OCI-LY7 (cell line): ENCODE measurements at regions not wholly inside any gene's neighbourhood (a gene's known extent, or its start where the extent isn't known, plus 50 kb on each side); places are given as distances from the start of the nearest gene placed in this dataset.
"Not testable (repeated sequence)": the region's sequence is repeated elsewhere in the genome, so short reads cannot be mapped to it uniquely, and the experiment has no call there.

Experiments
- BruUV-seq: library from RNA; stranded (reverse); fragments of 400-500 nt; replicated peaks from 2 replicates; lab custom pipeline; 2021; lab: Mats Ljungman, UMichigan
- CTCF ChIA-PET: fragments of 300-600 bp; sonication (Branson Sonifier 250); formaldehyde crosslinking; loops from one replicate; lab custom pipeline; 2022; ENCODE audit warnings: antibody characterized with exemption; ENCODE audit not compliant: unreplicated experiment; lab: Charles Lee
- POLR2A ChIA-PET: fragments of 300-600 bp; sonication (Branson Sonifier 250); formaldehyde crosslinking; loops from one replicate; lab custom pipeline; 2022; ENCODE audit warnings: antibody characterized with exemption; lab: Charles Lee
- DNase-seq: peaks from one replicate; pipeline ENCODE4 v3.0.0-alpha.2; 2015; ENCODE audit warnings: low spot score
- H2AFZ ChIP-seq: fragments of 200-600 bp; sonication (generic), shearing (Covaris generic); 2 replicates; pipeline ENCODE4 v1.6.1; 2014; ENCODE audit warnings: mild to moderate bottlenecking, antibody characterized with exemption, low read length, moderate library complexity
- H3K27ac ChIP-seq: fragments of 200-600 bp; sonication (generic); 2 replicates; pipeline ENCODE4 v1.5.1; 2014; ENCODE audit warnings: mixed run types, low read depth, mild to moderate bottlenecking, moderate library complexity, low read length, inconsistent platforms; ENCODE audit not compliant: poor library complexity, severe bottlenecking
- H3K36me3 ChIP-seq: fragments of 200-600 bp; sonication (generic); 2 replicates; pipeline ENCODE4 v1.6.1; 2014; ENCODE audit warnings: mild to moderate bottlenecking, antibody characterized with exemption, low read length, moderate library complexity, mixed read lengths; ENCODE audit not compliant: insufficient read depth
- H3K4me1 ChIP-seq: fragments of 200-600 bp; sonication (generic); 2 replicates; pipeline ENCODE4 v1.5.1; 2014; ENCODE audit warnings: mild to moderate bottlenecking, low read length; ENCODE audit not compliant: insufficient read depth, poor library complexity, severe bottlenecking
- H3K4me2 ChIP-seq: fragments of 200-600 bp; sonication (generic); 2 replicates; pipeline ENCODE4 v1.6.1; 2014; ENCODE audit warnings: mild to moderate bottlenecking, low read length
- H3K4me3 ChIP-seq: fragments of 200-600 bp; sonication (generic); 2 replicates; pipeline ENCODE4 v1.5.1; 2014; ENCODE audit warnings: mild to moderate bottlenecking, low read depth, low read length; ENCODE audit not compliant: poor library complexity, severe bottlenecking
- H3K79me2 ChIP-seq: fragments of 200-600 bp; sonication (generic); 2 replicates; pipeline ENCODE4 v1.6.1; 2016; ENCODE audit warnings: low read depth, mild to moderate bottlenecking, low read length, moderate library complexity, mixed read lengths; ENCODE audit not compliant: insufficient read depth
- H3K9me2 ChIP-seq: fragments of 200-600 bp; sonication (generic); 2 replicates; pipeline ENCODE4 v1.6.1; 2016; ENCODE audit warnings: mild to moderate bottlenecking, low read length, mixed read lengths; ENCODE audit not compliant: insufficient read depth
- H3K9me3 ChIP-seq: fragments of 200-600 bp; sonication (generic); 2 replicates; pipeline ENCODE4 v1.6.1; 2014; ENCODE audit warnings: mild to moderate bottlenecking, mixed run types, low read length, mixed read lengths
- H4K20me1 ChIP-seq: fragments of 200-600 bp; sonication (generic); 2 replicates; pipeline ENCODE4 v1.6.1; 2014; ENCODE audit warnings: mild to moderate bottlenecking, antibody characterized with exemption, low read length, moderate library complexity, mixed read lengths; ENCODE audit not compliant: insufficient read depth
- CTCF ChIP-seq: fragments of 200-600 bp; sonication (generic); conservative IDR thresholded peaks from 2 replicates; pipeline ENCODE4 v1.5.1; 2014; ENCODE audit warnings: mild to moderate bottlenecking, antibody characterized with exemption, low read length, moderate library complexity, mixed read lengths
- EZH2phosphoT487 ChIP-seq: fragments of 200-600 bp; sonication (generic); IDR thresholded peaks from 2 replicates; pipeline ENCODE4 v1.6.1; 2018; ENCODE audit warnings: low read depth, borderline replicate concordance, mild to moderate bottlenecking, mixed run types, antibody characterized with exemption, low read length, moderate library complexity, mixed read lengths
- intact Hi-C: fragments of 100-400 bp; cut with micrococcal nuclease; formaldehyde crosslinking; loops from one replicate; pipeline ENCODE4 v1.10.0; 2022; ENCODE audit not compliant: unreplicated experiment

DNA sequence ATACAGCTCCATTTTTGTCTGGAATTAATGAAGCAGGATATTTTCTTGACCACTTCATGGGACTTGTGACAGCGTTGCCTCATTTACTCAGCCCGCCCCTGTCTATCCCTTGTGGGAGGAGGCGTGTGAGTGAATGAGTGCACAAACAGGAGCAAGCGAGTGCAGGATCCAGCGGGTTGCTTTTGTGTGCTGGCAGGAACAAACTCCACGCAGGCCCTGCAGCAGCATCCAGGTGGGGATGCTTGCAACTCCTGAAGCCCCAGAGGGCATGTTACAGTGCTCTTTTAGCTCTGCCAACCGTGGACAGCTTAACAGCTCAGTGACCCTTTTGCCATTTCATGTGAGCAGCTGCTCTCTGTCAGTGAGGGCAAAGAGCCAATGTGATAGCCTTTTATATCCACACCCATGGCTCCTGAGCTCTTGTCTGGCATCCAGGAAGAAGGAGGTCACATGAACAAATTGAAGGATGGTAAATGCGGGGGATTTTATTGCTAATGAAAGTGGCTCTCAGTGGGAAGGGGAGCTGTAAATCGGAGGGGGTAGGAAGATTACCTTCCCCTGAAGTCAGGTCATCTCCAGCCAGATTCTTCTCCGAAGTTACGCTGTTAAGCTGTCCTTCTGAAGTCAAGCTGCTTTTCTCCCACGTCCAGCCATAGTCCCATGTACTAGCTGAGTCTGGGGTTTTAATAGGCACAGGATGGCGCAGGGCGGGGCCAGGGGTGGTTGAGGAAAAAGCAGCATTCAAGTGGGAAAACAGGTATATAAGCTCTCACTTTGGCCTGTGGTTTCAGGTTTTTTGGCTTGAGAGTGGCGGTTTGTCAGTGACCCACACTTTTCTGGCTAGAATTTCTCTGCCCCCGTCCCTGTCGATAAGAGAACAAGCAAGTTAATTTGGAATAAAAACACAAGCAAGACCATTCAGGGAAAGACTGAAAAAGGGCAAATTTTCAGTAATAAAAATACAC is 714.7 kb upstream of the MBL2 start:
- H4K20me1 ChIP-seq: no peaks in the 10 kb centered on the region
- intact Hi-C loops: no loop called here
- H3K27ac ChIP-seq: no peak overlapping the region
- ChIA-PET POLR2A (no interaction called here), CTCF (no interaction called here)
- H3K9me3 ChIP-seq: 0 out of 2 replicates have a peak, but pooled peaks cover 8% of the 10 kb centered on the region
- DNase-seq: no peak
- no peak for TF ChIP-seq EZH2phosphoT487
- no peak for TF ChIP-seq CTCF
- no peaks in the 10 kb centered on the region for H3K36me3 ChIP-seq
- H3K4me2 ChIP-seq: no peak overlapping the region
- H3K9me2 ChIP-seq: no peaks in the 10 kb centered on the region
- no peak overlapping the region for H3K4me3 ChIP-seq
- no TSS peak for BruUV-seq
- H2AFZ ChIP-seq: no peak overlapping the region
- H3K4me1 ChIP-seq: no peaks in the 10 kb centered on the region
- H3K79me2 ChIP-seq: no peaks in the 10 kb centered on the region

- H3K9me2 ChIP-seq, H3K4me2 ChIP-seq, H3K4me1 ChIP-seq, H3K36me3 ChIP-seq, POLR2A ChIA-PET, H3K79me2 ChIP-seq, DNase-seq, H3K9me3 ChIP-seq, H3K27ac ChIP-seq, CTCF ChIA-PET, intact Hi-C loops, H2AFZ ChIP-seq, H4K20me1 ChIP-seq, BruUV-seq, H3K4me3 ChIP-seq: not testable (repeated sequence)
Measured at GRCh38 chr10:53485422-53485821, 712.8 kb upstream of the MBL2 start.

GRCh38 chr10:53479365-53479764 is 706.8 kb upstream of the MBL2 start:
- Histone ChIP-seq H3K4me1 (no peaks in the 10 kb centered on the region), H3K27ac (no peak overlapping the region), H4K20me1 (no peaks in the 10 kb centered on the region), H3K9me2 (no peaks in the 10 kb centered on the region), H3K79me2 (no peaks in the 10 kb centered on the region), H3K4me2 (no peak overlapping the region), H3K36me3 (no peaks in the 10 kb centered on the region), H2AFZ (no peak overlapping the region), H3K9me3 (0 out of 2 replicates have a peak, but pooled peaks cover under 1% of the 10 kb centered on the region), H3K4me3 (no peak overlapping the region)
- intact Hi-C loops: no loop called here
- CTCF ChIA-PET: no interaction called here
- BruUV-seq: no TSS peak
- no peak for TF ChIP-seq EZH2phosphoT487
- no peak for TF ChIP-seq CTCF
- DNase-seq: no peak
- POLR2A ChIA-PET: no interaction called here
